HG03039 (cell line): ENCODE measurements at regions not wholly inside any gene's neighbourhood (a gene's known extent, or its start where the extent isn't known, plus 50 kb on each side); places are given as distances from the start of the nearest gene placed in this dataset.
"Not testable (repeated sequence)": the region's sequence is repeated elsewhere in the genome, so short reads cannot be mapped to it uniquely, and the experiment has no call there.

Experiments used
- ATAC-seq: cut with Tn5 transposase; IDR thresholded peaks from one replicate; pipeline ENCODE4 v1.9.1; 2021; ENCODE audit warnings: mild to moderate bottlenecking, moderate library complexity; ENCODE audit not compliant: unreplicated experiment

- ATAC-seq, result no peak
These were observed 457.0 kb upstream of the MYT1L start for GRCh38 chr2:2788076-2788475.

- no peak for ATAC-seq
These were observed 456.3 kb upstream of the MYT1L start for GRCh38 chr2:2787301-2787907.

DNA sequence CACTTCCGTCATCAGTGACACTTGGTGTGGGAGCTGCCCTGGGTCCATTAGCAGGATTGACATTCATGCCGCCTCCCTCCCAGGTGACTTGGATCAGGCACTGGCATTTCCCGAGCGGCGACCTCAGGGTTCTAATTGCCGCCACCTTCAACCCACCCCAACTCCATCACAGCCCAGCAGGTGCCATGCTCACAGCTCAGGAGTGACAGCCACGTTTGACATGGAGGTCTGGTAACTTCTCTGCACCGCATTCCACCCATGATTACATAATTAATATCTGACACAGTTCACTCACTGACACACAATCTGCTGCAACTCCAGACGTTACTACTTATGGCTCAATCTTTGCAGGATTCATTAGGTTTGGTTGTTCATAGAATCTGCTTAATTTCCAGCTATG lies 450.9 kb upstream of the MYT1L start:
- ATAC-seq, result no peak

DNA sequence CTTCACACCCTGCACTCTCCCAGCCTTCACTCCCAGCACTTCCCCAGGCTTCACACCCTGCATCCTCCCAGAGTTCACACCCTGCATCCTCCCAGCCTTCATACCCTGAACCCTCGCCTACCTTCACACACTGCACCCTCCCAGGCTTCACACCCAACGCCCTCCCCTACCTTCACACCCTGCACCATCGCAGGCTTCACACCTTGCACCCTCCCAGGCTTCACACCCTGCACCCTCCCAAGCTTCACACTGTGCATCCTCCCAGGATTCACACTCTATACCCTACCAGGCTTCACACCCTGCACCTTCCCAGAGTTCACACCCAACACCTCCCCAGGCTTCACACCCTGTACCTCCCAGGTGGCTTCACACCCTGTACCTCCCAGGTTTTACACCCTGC lies 448.7 kb upstream of the MYT1L start:
- no peak for ATAC-seq

DNA sequence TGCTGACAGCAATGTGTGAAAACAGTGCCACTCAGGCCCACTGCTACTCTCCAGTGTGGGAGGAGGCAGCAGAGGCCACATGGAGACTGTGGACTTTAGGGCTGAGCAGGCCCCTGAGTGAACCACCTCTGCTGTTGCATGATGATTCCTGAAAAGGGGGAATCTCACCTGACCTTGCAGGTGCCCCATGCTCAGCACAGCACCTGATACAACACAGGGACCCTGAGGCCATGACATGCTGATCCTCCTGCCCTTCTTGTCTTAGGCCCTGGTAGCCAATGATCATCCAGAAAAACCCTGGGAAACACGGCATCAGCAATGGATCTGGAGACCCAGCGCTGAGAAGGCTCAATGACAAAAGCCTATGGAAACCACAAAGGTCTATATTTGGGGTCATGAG lies 446.8 kb upstream of the MYT1L start:
- ATAC-seq, result no peak

GRCh38 chr2:2777213-2777612 lies 446.1 kb upstream of the MYT1L start:
- ATAC-seq, result no peak

- no peak for ATAC-seq
These were observed 443.9 kb upstream of the MYT1L start for GRCh38 chr2:2775018-2775417.

DNA sequence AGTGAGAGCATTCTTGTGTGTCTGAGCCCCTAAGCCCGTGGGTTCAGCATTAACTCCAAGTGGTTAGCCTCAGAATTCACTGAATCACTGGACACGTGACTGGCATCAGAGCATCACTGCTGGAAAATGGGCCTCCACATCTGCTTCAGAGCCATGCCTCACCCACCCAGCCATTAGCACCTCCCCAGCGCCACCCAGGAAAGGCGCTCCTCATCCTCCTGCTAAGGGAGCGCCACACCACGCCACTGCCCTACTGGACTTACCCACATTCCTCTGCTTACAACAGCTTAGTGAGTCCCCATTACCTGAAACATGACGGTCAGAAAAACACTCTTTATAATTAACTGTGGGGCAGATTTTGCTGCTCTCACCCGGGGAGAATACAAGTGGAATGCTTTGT lies 442.6 kb upstream of the MYT1L start:
- ATAC-seq, result no peak

DNA sequence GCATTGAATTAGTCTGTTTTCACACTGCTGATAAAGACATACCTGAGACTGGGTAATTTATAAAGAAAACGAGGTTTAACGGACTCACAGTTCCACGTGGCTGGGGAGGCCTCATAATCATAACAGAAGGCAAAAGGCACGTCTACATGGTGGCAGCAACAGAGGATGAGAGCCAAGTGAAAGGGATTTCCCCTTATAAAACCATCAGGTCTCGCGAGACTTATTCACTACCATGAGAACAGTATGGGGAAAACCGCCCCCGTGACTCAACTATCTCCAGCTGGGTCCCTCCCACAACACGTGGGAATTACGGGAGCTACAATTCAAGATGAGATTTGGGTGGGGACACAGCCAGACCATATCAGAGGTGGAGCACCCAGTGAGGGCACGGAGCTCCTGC lies 442.0 kb upstream of the MYT1L start:
- not testable (repeated sequence) for ATAC-seq

- ATAC-seq, result no peak
These were observed 440.8 kb upstream of the MYT1L start for GRCh38 chr2:2771721-2772411.

DNA sequence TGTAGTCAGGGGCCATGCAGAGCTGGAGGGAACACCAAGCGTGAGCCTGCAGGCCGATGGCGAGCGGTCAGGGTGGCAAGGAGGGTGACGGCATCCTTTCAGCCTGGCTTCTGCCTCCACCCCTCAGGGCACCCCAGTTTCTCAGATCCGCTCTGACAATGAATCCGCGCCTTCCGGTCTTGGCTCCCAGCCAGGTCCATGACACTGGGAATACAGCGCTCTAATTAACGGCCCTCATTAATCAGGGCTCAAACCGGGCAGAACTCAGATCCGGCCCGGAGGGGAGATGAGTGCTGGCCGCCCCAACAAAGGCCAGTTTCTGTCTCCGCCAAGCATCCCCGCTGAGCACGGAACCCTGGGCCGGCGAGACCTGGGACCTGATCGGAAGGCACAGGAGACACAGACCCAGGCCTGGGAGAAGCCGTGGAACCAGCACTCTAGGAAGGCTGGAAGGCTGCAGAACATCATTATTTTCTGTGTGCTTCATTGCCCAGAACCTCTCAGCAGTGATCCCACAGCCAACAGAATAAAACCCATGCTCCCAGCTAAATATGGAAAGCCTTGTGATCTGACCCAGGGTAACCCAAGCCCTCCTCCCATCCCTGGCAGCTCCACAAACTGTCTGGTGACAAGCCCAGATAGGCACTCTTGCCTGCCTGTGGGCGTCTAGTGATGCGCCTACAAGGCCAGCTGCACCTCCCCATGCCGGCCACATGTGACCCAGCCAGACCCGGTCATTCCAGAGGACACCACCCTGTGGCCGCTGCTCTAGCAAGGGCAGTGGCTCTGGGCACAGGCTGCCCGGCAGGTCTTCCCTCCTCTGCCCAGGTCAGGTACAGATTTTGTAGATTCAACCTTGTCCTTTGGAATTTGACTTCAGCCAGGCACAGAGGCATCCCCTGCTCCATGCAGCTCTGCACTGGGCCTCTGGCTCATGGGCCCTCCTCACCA lies 438.7 kb upstream of the MYT1L start:
- ATAC-seq, result no peak

- no peak for ATAC-seq
These were observed 437.4 kb upstream of the MYT1L start for GRCh38 chr2:2768476-2768875.

DNA sequence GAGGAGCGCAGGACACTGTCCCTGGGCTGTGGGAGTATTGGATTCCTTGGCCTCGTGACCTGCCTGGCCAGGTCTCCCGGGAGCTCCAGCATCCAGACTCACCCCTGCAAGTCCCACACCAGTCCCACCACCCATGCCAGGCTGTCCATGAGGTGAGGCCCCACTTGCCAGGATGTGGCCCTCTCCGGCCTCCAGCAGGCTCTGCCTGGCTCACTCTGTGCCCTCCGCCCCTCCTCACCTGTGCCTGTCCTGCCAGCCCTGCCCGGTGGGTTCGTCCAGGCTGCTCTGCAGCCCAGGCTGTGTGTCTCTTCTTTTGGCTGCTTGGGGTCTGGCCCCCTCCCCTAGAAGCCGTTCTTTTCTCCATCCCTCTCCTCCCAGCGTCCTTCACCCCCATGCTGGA lies 436.8 kb upstream of the MYT1L start:
- ATAC-seq, result no peak

- no peak for ATAC-seq
These were observed 434.9 kb upstream of the MYT1L start for GRCh38 chr2:2765839-2766495.

DNA sequence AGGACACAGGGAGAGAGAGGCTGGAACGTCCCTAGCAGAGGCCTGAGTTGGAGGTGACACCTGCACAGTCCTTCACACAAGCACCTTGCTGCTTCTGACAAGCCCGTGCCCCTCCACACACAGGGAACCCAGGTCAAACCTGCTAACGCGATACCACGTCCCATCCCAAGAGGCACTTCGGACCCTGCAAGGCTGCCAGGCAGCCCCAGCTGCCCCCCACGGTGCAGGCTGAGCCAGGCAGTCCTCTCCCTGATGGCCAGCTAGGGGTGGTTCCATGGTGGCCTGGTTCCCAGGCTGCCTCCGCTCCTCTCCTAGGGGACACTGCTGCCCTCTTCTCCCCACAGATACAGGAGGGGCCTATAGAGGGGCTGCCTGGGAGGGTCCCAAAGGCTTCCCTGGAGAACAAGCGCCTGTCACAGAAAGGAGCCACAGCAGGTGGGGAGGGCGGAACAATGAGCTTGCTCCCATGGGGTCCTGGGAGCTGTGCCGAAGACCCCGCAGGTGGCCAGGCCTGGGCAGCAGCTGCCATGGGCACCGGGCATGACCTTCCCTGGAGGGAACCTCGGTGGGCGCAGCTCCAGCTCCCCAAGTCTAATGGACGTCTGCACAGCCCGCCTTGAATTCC lies 434.2 kb upstream of the MYT1L start:
- no peak for ATAC-seq

GRCh38 chr2:2764739-2765138 lies 433.7 kb upstream of the MYT1L start:
- ATAC-seq, result no peak

DNA sequence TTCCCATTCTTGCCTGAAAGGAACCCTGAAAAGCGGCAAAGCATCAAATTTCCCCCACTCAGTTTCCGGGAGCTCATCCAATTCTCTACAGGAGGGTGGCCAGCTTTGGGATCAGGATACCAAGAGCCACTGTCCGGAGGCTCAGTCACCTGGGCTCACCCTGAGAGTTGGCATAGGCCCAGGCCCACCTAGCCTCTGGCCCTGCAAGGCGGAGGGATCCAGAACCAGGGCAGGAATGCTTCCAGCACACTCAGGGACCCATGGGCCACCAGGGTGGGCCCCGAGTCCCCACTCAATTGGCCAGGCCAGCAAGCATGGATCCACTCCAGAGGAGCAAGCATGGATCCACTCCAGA lies 432.9 kb upstream of the MYT1L start:
- ATAC-seq, result no peak

- no peak for ATAC-seq
These were observed 432.4 kb upstream of the MYT1L start for GRCh38 chr2:2763351-2764000.

- ATAC-seq, result no peak
These were observed 431.8 kb upstream of the MYT1L start for GRCh38 chr2:2762913-2763312.

DNA sequence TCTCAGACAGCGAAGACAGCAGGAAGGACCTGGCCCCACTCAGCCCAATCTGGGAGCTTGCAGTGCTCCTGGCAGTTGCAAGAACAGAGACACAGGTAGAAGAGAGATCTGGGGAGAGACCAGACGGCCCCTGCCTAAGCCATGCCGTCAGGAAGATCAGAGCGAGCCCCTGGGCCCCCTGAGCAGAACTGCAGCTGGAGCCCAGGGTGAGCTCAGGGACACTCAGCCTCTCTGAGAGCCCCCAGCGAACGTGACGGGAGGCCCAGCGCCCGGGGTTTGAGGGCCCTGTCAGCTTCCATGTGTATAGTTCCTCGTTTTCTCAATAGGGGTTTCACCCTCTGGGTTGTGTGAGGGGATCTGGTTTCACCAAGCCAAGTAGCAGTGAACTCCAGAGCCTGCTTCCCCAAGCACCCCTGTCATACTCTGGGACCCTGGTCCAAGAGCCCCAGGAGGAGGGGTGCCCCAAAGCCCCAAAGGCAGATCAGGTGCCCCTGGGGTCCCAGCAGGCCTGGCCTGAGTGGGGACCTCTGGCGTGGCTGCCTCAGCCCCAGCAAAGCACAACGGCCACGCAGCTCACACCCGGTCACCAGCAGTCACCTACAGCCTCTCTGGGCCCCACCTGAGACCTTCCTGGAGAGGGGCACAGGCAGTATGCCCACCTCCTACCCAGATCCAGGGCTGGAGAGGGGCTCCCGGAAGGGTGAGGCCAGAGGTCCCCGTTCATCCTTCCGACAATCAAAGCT lies 431.3 kb upstream of the MYT1L start:
- ATAC-seq, result no peak
